ENCODE measurements at regions not wholly inside any gene's neighbourhood (a gene's known extent, or its start where the extent isn't known, plus 50 kb on each side); places are given as distances from the start of the nearest gene placed in this dataset.

- TF ChIP-seq CTCF (IDR thresholded peaks at IDR 0.05; ENCODE audit: low read depth, low read length, missing control alignments), result no peak
- H3K4me3 ChIP-seq (replicated peaks; ENCODE audit: low read depth, low read length), result no peak overlapping the region
- DNase-seq (ENCODE audit: extremely low read depth, low read depth), result no peak
Observed at GRCh38 chr14:104250175-104250574, 111.8 kb downstream of the KIF26A start.

- no peak for DNase-seq (ENCODE audit: extremely low read depth, low read depth)
- no peak for TF ChIP-seq CTCF (IDR thresholded peaks at IDR 0.05; ENCODE audit: low read depth, low read length, missing control alignments)
- no peak overlapping the region for H3K4me3 ChIP-seq (replicated peaks; ENCODE audit: low read depth, low read length)
Observed at GRCh38 chr14:104252256-104253215, 114.1 kb downstream of the KIF26A start.

GRCh38 chr14:104253223-104253822 lies 114.9 kb downstream of the KIF26A start:
- no peak overlapping the region for H3K4me3 ChIP-seq (replicated peaks; ENCODE audit: low read depth, low read length)
- DNase-seq (ENCODE audit: extremely low read depth, low read depth), result no peak
- TF ChIP-seq CTCF (IDR thresholded peaks at IDR 0.05; ENCODE audit: low read depth, low read length, missing control alignments), result no peak

- DNase-seq (ENCODE audit: extremely low read depth, low read depth), result no peak
- H3K4me3 ChIP-seq (replicated peaks; ENCODE audit: low read depth, low read length), result no peak overlapping the region
- TF ChIP-seq CTCF (IDR thresholded peaks at IDR 0.05; ENCODE audit: low read depth, low read length, missing control alignments), result no peak
Observed at GRCh38 chr14:104253901-104254353, 115.5 kb downstream of the KIF26A start.

- H3K4me3 ChIP-seq (replicated peaks; ENCODE audit: low read depth, low read length), result no peak overlapping the region
- TF ChIP-seq CTCF (IDR thresholded peaks at IDR 0.05; ENCODE audit: low read depth, low read length, missing control alignments), result no peak
- no peak for DNase-seq (ENCODE audit: extremely low read depth, low read depth)
Observed at GRCh38 chr14:104254735-104255400, 116.5 kb downstream of the KIF26A start.

GRCh38 chr14:104256025-104256424 lies 117.6 kb downstream of the KIF26A start:
- H3K4me3 ChIP-seq (replicated peaks; ENCODE audit: low read depth, low read length), result no peak overlapping the region
- DNase-seq (ENCODE audit: extremely low read depth, low read depth), result no peak
- no peak for TF ChIP-seq CTCF (IDR thresholded peaks at IDR 0.05; ENCODE audit: low read depth, low read length, missing control alignments)
